Right lobe of liver (tissue), 4 donors: ENCODE measurements at regions not wholly inside any gene's neighbourhood (a gene's known extent, or its start where the extent isn't known, plus 50 kb on each side); places are given as distances from the start of the nearest gene placed in this dataset.

Experiments
- CTCF ChIP-seq, 4 donors: fragments of 200-600 bp in 3 of 4; fragments of 450-650 bp in 1 of 4; IDR thresholded peaks; one replicate each; pipeline versions ENCODE4 v1.5.1 to v1.8.0; 2016 to 2022; ENCODE audit warnings: antibody characterized with exemption in 4 of 4, mild to moderate bottlenecking in 2 of 4
- POLR2A ChIP-seq: fragments of 450-650 bp; IDR thresholded peaks from one replicate; pipeline ENCODE4 v1.6.1; 2017; ENCODE audit warnings: antibody characterized with exemption, mild to moderate bottlenecking
- donor health status: DM: no; HTN: no; CAD: no.
- donor health status: DM: no; HTN: no; CAD: no.
- donor health status: DM: no; HTN: yes; CAD: no.

GRCh38 chr13:33617055-33617454 is 200.9 kb upstream of the RFC3 start:
- TF ChIP-seq CTCF (IDR thresholded peaks at IDR 0.05) = no peak
- TF ChIP-seq POLR2A = no peak
